OCI-LY7 (cell line): ENCODE measurements at regions not wholly inside any gene's neighbourhood (a gene's known extent, or its start where the extent isn't known, plus 50 kb on each side); places are given as distances from the start of the nearest gene placed in this dataset.

Experiments
- CTCF ChIP-seq: fragments of 200-600 bp; sonication (generic); conservative IDR thresholded peaks from 2 replicates; pipeline ENCODE4 v1.5.1; 2014; ENCODE audit warnings: mild to moderate bottlenecking, antibody characterized with exemption, low read length, moderate library complexity, mixed read lengths
- EZH2phosphoT487 ChIP-seq: fragments of 200-600 bp; sonication (generic); IDR thresholded peaks from 2 replicates; pipeline ENCODE4 v1.6.1; 2018; ENCODE audit warnings: low read depth, borderline replicate concordance, mild to moderate bottlenecking, mixed run types, antibody characterized with exemption, low read length, moderate library complexity, mixed read lengths

- TF ChIP-seq CTCF (no peak), EZH2phosphoT487 (no peak)
Measured at GRCh38 chr2:145806546-145806945, 1286.6 kb upstream of the ZEB2 start.
